ENCODE measurements at regions not wholly inside any gene's neighbourhood (a gene's known extent, or its start where the extent isn't known, plus 50 kb on each side); places are given as distances from the start of the nearest gene placed in this dataset.
A peak's percentile ranks its signal among the peaks of the same experiment; 100 is the strongest.

DNA sequence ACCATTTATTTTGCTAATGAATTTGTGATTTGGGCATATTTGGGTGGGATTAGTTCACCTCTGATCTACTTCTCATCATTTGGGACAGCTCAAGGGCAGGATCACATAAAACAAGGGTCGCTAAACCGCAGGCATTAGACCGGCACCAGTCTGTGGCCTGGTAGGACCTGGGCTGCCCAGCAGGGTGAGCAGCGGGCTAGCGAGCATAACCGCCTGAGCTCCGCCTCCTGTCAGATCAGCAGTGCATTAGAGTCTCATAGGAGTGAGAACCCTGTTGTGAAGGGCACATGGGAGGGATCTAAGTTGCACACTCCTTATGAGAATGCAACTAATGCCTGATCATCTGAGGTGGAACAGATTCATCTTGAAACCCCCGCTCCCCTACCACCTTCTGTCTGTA lies 785.3 kb downstream of the TRHDE start:
- H2AFZ ChIP-seq = no peak overlapping the region
- H4K20me1 ChIP-seq (replicated peaks; ENCODE audit: insufficient read depth) = no peaks in the 10 kb centered on the region
- TF ChIP-seq, protein P1, sequence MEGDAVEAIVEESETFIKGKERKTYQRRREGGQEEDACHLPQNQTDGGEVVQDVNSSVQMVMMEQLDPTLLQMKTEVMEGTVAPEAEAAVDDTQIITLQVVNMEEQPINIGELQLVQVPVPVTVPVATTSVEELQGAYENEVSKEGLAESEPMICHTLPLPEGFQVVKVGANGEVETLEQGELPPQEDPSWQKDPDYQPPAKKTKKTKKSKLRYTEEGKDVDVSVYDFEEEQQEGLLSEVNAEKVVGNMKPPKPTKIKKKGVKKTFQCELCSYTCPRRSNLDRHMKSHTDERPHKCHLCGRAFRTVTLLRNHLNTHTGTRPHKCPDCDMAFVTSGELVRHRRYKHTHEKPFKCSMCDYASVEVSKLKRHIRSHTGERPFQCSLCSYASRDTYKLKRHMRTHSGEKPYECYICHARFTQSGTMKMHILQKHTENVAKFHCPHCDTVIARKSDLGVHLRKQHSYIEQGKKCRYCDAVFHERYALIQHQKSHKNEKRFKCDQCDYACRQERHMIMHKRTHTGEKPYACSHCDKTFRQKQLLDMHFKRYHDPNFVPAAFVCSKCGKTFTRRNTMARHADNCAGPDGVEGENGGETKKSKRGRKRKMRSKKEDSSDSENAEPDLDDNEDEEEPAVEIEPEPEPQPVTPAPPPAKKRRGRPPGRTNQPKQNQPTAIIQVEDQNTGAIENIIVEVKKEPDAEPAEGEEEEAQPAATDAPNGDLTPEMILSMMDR (conservative IDR thresholded peaks at IDR 0.05; ENCODE audit: low read depth in 2 of 2) = peak; percentile 29 to 46; a peak in 3 of 4 replicates
- no peak for TF ChIP-seq ZNF331 (CRISPR knock-in tag; IDR thresholded peaks at IDR 0.05; ENCODE audit: low read depth)
- DNase-seq (ENCODE audit: low spot score) (peak; percentile 36), ATAC-seq (peak; percentile 48; the same call in 2 of the 3 replicates)
- no peaks in the 10 kb centered on the region for H3K79me2 ChIP-seq (replicated peaks; ENCODE audit: insufficient read depth)
- H3K9me3 Mint-ChIP-seq = peaks cover 3% of the 10 kb centered on the region; the same call in 2 of the 3 replicates
- no peaks in the 10 kb centered on the region for H3K9me2 ChIP-seq (ENCODE audit: insufficient read depth)
- H3K4me1 ChIP-seq (ENCODE audit: insufficient read depth) = no peaks in the 10 kb centered on the region
- no peaks in the 10 kb centered on the region; the same call in 1 of the 2 replicates for H3K36me3 ChIP-seq (ENCODE audit: insufficient read depth)
- no peak overlapping the region for H3K4me3 ChIP-seq
- no peak overlapping the region for H3K27ac ChIP-seq (ENCODE audit: low read depth)
- no peak overlapping the region for H3K4me2 ChIP-seq
- no peaks in the 10 kb centered on the region for H3K27me3 ChIP-seq (ENCODE audit: insufficient read depth)
- no peak overlapping the region for H3K27ac Mint-ChIP-seq
- no peaks in the 10 kb centered on the region for H3K4me1 Mint-ChIP-seq
- H3K4me3 Mint-ChIP-seq = no peak overlapping the region
- peaks cover 2% of the 10 kb centered on the region for H3K27me3 Mint-ChIP-seq (ENCODE audit: insufficient read depth, low read depth, poor library complexity)
- H3K36me3 Mint-ChIP-seq (ENCODE audit: low read depth) = no peaks in the 10 kb centered on the region
- H3F3A ChIP-seq (replicated peaks; ENCODE audit: low read depth) = no peaks in the 10 kb centered on the region

DNA sequence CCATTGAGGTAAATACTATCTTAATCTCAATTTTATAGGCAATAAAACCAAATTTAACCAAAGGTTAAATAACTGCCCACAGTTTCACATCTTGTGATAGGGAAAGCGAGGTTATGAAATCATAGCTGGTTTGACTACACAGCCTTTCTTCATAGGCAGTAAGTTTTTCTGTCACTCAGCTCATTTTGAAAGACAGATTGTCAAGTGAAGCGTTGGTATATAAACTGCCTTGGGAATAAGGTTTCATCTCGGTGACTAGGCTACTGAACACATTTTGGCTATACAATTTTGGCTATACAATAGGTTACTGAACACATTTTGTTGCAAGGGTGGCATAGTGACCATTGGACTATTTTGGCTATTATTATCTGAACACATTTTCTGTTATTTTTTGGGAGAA lies 793.7 kb downstream of the TRHDE start:
- Mint-ChIP-seq H3K4me1 (peaks cover 3% of the 10 kb centered on the region; the same call in 1 of the 3 replicates), H3K4me3 (no peak overlapping the region), H3K9me3 (no peaks in the 10 kb centered on the region; the same call in 2 of the 3 replicates), H3K27ac (no peak overlapping the region), H3K36me3 (ENCODE audit: low read depth) (no peaks in the 10 kb centered on the region), H3K27me3 (ENCODE audit: insufficient read depth, low read depth, poor library complexity) (no peaks in the 10 kb centered on the region)
- Histone ChIP-seq H3K79me2 (replicated peaks; ENCODE audit: insufficient read depth) (no peaks in the 10 kb centered on the region), H3K4me2 (no peak overlapping the region), H2AFZ (no peak overlapping the region), H3K36me3 (ENCODE audit: insufficient read depth) (no peaks in the 10 kb centered on the region), H3F3A (replicated peaks; ENCODE audit: low read depth) (no peaks in the 10 kb centered on the region), H3K9me2 (ENCODE audit: insufficient read depth) (peaks cover 20% of the 10 kb centered on the region; the same call in 1 of the 2 replicates), H3K27ac (ENCODE audit: low read depth) (no peak overlapping the region), H3K27me3 (ENCODE audit: insufficient read depth) (no peaks in the 10 kb centered on the region), H3K4me3 (no peak overlapping the region), H4K20me1 (replicated peaks; ENCODE audit: insufficient read depth) (no peaks in the 10 kb centered on the region), H3K4me1 (ENCODE audit: insufficient read depth) (no peaks in the 10 kb centered on the region; the same call in 1 of the 2 replicates)
- ATAC-seq = no peak
- no peak for DNase-seq (ENCODE audit: low spot score)
- no peak for TF ChIP-seq STAT1 (IDR thresholded peaks at IDR 0.05; ENCODE audit: unreplicated experiment)
- TF ChIP-seq, protein P1 (conservative IDR thresholded peaks at IDR 0.05; ENCODE audit: low read depth in 2 of 2) = no peak
- TF ChIP-seq, protein P2, sequence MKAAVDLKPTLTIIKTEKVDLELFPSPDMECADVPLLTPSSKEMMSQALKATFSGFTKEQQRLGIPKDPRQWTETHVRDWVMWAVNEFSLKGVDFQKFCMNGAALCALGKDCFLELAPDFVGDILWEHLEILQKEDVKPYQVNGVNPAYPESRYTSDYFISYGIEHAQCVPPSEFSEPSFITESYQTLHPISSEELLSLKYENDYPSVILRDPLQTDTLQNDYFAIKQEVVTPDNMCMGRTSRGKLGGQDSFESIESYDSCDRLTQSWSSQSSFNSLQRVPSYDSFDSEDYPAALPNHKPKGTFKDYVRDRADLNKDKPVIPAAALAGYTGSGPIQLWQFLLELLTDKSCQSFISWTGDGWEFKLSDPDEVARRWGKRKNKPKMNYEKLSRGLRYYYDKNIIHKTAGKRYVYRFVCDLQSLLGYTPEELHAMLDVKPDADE (IDR thresholded peaks at IDR 0.05) = no peak
- TF ChIP-seq CREB1 (CRISPR knock-in tag; IDR thresholded peaks at IDR 0.05; ENCODE audit: low read depth) = no peak
- TF ChIP-seq ZNF114 (CRISPR knock-in tag; IDR thresholded peaks at IDR 0.05) = no peak
- no peak for TF ChIP-seq ZNF331 (CRISPR knock-in tag; IDR thresholded peaks at IDR 0.05; ENCODE audit: low read depth)
- TF ChIP-seq, protein P3, sequence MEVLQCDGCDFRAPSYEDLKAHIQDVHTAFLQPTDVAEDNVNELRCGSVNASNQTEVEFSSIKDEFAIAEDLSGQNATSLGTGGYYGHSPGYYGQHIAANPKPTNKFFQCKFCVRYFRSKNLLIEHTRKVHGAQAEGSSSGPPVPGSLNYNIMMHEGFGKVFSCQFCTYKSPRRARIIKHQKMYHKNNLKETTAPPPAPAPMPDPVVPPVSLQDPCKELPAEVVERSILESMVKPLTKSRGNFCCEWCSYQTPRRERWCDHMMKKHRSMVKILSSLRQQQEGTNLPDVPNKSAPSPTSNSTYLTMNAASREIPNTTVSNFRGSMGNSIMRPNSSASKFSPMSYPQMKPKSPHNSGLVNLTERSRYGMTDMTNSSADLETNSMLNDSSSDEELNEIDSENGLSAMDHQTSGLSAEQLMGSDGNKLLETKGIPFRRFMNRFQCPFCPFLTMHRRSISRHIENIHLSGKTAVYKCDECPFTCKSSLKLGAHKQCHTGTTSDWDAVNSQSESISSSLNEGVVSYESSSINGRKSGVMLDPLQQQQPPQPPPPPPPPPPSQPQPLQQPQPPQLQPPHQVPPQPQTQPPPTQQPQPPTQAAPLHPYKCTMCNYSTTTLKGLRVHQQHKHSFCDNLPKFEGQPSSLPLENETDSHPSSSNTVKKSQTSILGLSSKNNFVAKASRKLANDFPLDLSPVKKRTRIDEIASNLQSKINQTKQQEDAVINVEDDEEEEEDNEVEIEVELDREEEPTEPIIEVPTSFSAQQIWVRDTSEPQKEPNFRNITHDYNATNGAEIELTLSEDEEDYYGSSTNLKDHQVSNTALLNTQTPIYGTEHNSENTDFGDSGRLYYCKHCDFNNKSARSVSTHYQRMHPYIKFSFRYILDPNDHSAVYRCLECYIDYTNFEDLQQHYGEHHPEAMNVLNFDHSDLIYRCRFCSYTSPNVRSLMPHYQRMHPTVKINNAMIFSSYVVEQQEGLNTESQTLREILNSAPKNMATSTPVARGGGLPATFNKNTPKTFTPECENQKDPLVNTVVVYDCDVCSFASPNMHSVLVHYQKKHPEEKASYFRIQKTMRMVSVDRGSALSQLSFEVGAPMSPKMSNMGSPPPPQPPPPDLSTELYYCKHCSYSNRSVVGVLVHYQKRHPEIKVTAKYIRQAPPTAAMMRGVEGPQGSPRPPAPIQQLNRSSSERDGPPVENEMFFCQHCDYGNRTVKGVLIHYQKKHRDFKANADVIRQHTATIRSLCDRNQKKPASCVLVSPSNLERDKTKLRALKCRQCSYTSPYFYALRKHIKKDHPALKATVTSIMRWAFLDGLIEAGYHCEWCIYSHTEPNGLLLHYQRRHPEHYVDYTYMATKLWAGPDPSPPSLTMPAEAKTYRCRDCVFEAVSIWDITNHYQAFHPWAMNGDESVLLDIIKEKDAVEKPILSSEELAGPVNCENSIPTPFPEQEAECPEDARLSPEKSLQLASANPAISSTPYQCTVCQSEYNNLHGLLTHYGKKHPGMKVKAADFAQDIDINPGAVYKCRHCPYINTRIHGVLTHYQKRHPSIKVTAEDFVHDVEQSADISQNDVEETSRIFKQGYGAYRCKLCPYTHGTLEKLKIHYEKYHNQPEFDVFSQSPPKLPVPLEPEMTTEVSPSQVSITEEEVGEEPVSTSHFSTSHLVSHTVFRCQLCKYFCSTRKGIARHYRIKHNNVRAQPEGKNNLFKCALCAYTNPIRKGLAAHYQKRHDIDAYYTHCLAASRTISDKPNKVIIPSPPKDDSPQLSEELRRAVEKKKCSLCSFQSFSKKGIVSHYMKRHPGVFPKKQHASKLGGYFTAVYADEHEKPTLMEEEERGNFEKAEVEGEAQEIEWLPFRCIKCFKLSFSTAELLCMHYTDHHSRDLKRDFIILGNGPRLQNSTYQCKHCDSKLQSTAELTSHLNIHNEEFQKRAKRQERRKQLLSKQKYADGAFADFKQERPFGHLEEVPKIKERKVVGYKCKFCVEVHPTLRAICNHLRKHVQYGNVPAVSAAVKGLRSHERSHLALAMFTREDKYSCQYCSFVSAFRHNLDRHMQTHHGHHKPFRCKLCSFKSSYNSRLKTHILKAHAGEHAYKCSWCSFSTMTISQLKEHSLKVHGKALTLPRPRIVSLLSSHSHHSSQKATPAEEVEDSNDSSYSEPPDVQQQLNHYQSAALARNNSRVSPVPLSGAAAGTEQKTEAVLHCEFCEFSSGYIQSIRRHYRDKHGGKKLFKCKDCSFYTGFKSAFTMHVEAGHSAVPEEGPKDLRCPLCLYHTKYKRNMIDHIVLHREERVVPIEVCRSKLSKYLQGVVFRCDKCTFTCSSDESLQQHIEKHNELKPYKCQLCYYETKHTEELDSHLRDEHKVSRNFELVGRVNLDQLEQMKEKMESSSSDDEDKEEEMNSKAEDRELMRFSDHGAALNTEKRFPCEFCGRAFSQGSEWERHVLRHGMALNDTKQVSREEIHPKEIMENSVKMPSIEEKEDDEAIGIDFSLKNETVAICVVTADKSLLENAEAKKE (CRISPR knock-in tag; IDR thresholded peaks at IDR 0.05) = no peak

Data from GM23338 (cell line).